ENCODE measurements at regions not wholly inside any gene's neighbourhood (a gene's known extent, or its start where the extent isn't known, plus 50 kb on each side); places are given as distances from the start of the nearest gene placed in this dataset.

- DNase-seq, result no peak
Observed at GRCh38 chr12:84741031-84741430, 171.6 kb downstream of the SLC6A15 start.

GRCh38 chr12:84740602-84741001 is 172.0 kb downstream of the SLC6A15 start:
- DNase-seq, result no peak

- no peak for DNase-seq
Observed at GRCh38 chr12:84738481-84738972, 174.1 kb downstream of the SLC6A15 start.

GRCh38 chr12:84732828-84733340 is 179.7 kb downstream of the SLC6A15 start:
- no peak for DNase-seq

- no peak for DNase-seq
Observed at GRCh38 chr12:84730561-84731162, 181.9 kb downstream of the SLC6A15 start.

GRCh38 chr12:84727961-84728360 is 184.6 kb downstream of the SLC6A15 start:
- DNase-seq, result no peak

- no peak for DNase-seq
Observed at GRCh38 chr12:84726780-84727179, 185.8 kb downstream of the SLC6A15 start.

- DNase-seq, result no peak
Observed at GRCh38 chr12:84723988-84724387, 188.6 kb downstream of the SLC6A15 start.

- DNase-seq, result no peak
Observed at GRCh38 chr12:84719997-84720396, 192.6 kb downstream of the SLC6A15 start.

GRCh38 chr12:84718906-84719305 is 193.7 kb downstream of the SLC6A15 start:
- DNase-seq, result no peak

- no peak for DNase-seq
Observed at GRCh38 chr12:84712747-84713146, 199.9 kb downstream of the SLC6A15 start.

- no peak for DNase-seq
Observed at GRCh38 chr12:84706374-84706773, 206.2 kb downstream of the SLC6A15 start.

- DNase-seq, result no peak
Observed at GRCh38 chr12:84704856-84705255, 207.7 kb downstream of the SLC6A15 start.

- DNase-seq, result no peak
Observed at GRCh38 chr12:84702001-84702400, 210.6 kb downstream of the SLC6A15 start.

GRCh38 chr12:84701041-84701440 is 211.6 kb downstream of the SLC6A15 start:
- DNase-seq, result no peak

GRCh38 chr12:84698576-84699333 is 213.8 kb downstream of the SLC6A15 start:
- no peak for DNase-seq

- DNase-seq, result no peak
Observed at GRCh38 chr12:84696908-84697540, 215.6 kb downstream of the SLC6A15 start.

- DNase-seq, result no peak
Observed at GRCh38 chr12:84696281-84696680, 216.3 kb downstream of the SLC6A15 start.

- DNase-seq, result no peak
Observed at GRCh38 chr12:84694116-84694515, 218.5 kb downstream of the SLC6A15 start.

GRCh38 chr12:84692071-84692470 is 220.5 kb downstream of the SLC6A15 start:
- no peak for DNase-seq

- DNase-seq, result no peak
Observed at GRCh38 chr12:84691266-84691665, 221.3 kb downstream of the SLC6A15 start.

- DNase-seq, result no peak
Observed at GRCh38 chr12:84689638-84690037, 223.0 kb downstream of the SLC6A15 start.

- no peak for DNase-seq
Observed at GRCh38 chr12:84685379-84685778, 227.2 kb downstream of the SLC6A15 start.

- DNase-seq, result no peak
Observed at GRCh38 chr12:84676787-84677186, 235.8 kb downstream of the SLC6A15 start.

All from suppressor macrophage (primary cell).